Kidney capillary endothelial cell (primary cell): ENCODE measurements at regions not wholly inside any gene's neighbourhood (a gene's known extent, or its start where the extent isn't known, plus 50 kb on each side); places are given as distances from the start of the nearest gene placed in this dataset.
A peak's percentile ranks its signal among the peaks of the same experiment; 100 is the strongest.
"Not testable (repeated sequence)": the region's sequence is repeated elsewhere in the genome, so short reads cannot be mapped to it uniquely, and the experiment has no call there.

Source experiments
- DNase-seq: peaks from one replicate; pipeline ENCODE4 v3.0.0-alpha.2; 2018; ENCODE audit warnings: low spot score

- no peak for DNase-seq
These were observed 422.6 kb upstream of the ONECUT1 start for GRCh38 chr15:53212785-53213184.

GRCh38 chr15:53210653-53211052 lies 420.5 kb upstream of the ONECUT1 start:
- no peak for DNase-seq

GRCh38 chr15:53209396-53210042 lies 419.4 kb upstream of the ONECUT1 start:
- DNase-seq: no peak

GRCh38 chr15:53208751-53209150 lies 418.6 kb upstream of the ONECUT1 start:
- no peak for DNase-seq

- no peak for DNase-seq
These were observed 413.3 kb upstream of the ONECUT1 start for GRCh38 chr15:53203454-53203853.

GRCh38 chr15:53202876-53203275 lies 412.7 kb upstream of the ONECUT1 start:
- DNase-seq: no peak

- DNase-seq: peak; percentile 50
These were observed 407.3 kb upstream of the ONECUT1 start for GRCh38 chr15:53197426-53197839.

- no peak for DNase-seq
These were observed 406.7 kb upstream of the ONECUT1 start for GRCh38 chr15:53196788-53197187.

- no peak for DNase-seq
These were observed 406.1 kb upstream of the ONECUT1 start for GRCh38 chr15:53196242-53196641.

- peak; percentile 25 for DNase-seq
These were observed 403.0 kb upstream of the ONECUT1 start for GRCh38 chr15:53193149-53193548.

GRCh38 chr15:53189860-53190259 lies 399.7 kb upstream of the ONECUT1 start:
- DNase-seq: no peak

GRCh38 chr15:53183449-53183848 lies 393.3 kb upstream of the ONECUT1 start:
- not testable (repeated sequence) for DNase-seq

- DNase-seq: no peak
These were observed 381.4 kb upstream of the ONECUT1 start for GRCh38 chr15:53171571-53171970.

GRCh38 chr15:53166684-53167201 lies 376.6 kb upstream of the ONECUT1 start:
- DNase-seq: no peak

- DNase-seq: no peak
These were observed 376.0 kb upstream of the ONECUT1 start for GRCh38 chr15:53165988-53166683.

GRCh38 chr15:53160092-53160704 lies 370.1 kb upstream of the ONECUT1 start:
- DNase-seq: no peak

GRCh38 chr15:53159458-53159857 lies 369.3 kb upstream of the ONECUT1 start:
- no peak for DNase-seq

GRCh38 chr15:53158995-53159394 lies 368.9 kb upstream of the ONECUT1 start:
- no peak for DNase-seq

- no peak for DNase-seq
These were observed 343.2 kb upstream of the ONECUT1 start for GRCh38 chr15:53133255-53133850.

GRCh38 chr15:53130943-53131342 lies 340.8 kb upstream of the ONECUT1 start:
- DNase-seq: no peak

- no peak for DNase-seq
These were observed 339.2 kb upstream of the ONECUT1 start for GRCh38 chr15:53129121-53129904.

- DNase-seq: no peak
These were observed 338.5 kb upstream of the ONECUT1 start for GRCh38 chr15:53128652-53129051.
